KMS-11 (cell line): ENCODE measurements at regions not wholly inside any gene's neighbourhood (a gene's known extent, or its start where the extent isn't known, plus 50 kb on each side); places are given as distances from the start of the nearest gene placed in this dataset.

Experiments
- H2AFZ ChIP-seq: fragments of 200-600 bp; sonication (generic); 2 replicates; pipeline ENCODE4 v1.6.1; 2016; ENCODE audit warnings: antibody characterized with exemption, mixed run types, low read depth
- H3K27ac ChIP-seq: fragments of 200-600 bp; sonication (generic); 2 replicates; pipeline ENCODE4 v1.6.1; 2016; ENCODE audit warnings: mild to moderate bottlenecking, mixed run types
- H3K27me3 ChIP-seq: fragments of 200-600 bp; sonication (generic); 2 replicates; pipeline ENCODE4 v1.6.1; 2017; ENCODE audit warnings: mild to moderate bottlenecking, low read depth, mixed run types, moderate library complexity; ENCODE audit not compliant: insufficient read depth
- H3K36me3 ChIP-seq: fragments of 200-600 bp; sonication (generic); 2 replicates; pipeline ENCODE4 v1.6.1; 2017; ENCODE audit warnings: mild to moderate bottlenecking, mixed run types; ENCODE audit not compliant: insufficient read depth
- H3K4me1 ChIP-seq: fragments of 200-600 bp; sonication (generic); 2 replicates; pipeline ENCODE4 v1.6.1; 2016; ENCODE audit warnings: mild to moderate bottlenecking, low read depth, mixed run types; ENCODE audit not compliant: poor library complexity, severe bottlenecking
- H3K4me2 ChIP-seq: fragments of 200-600 bp; sonication (generic); 2 replicates; pipeline ENCODE4 v1.7.0; 2016; ENCODE audit warnings: mild to moderate bottlenecking, mixed run types
- H3K4me3 ChIP-seq: fragments of 200-600 bp; sonication (generic); IDR thresholded peaks from 2 replicates; pipeline ENCODE4 v1.6.1; 2017; ENCODE audit warnings: low read depth, low read length, mixed read lengths; ENCODE audit not compliant: insufficient read depth
- H3K79me2 ChIP-seq: fragments of 200-600 bp; sonication (generic); 2 replicates; pipeline ENCODE4 v1.6.1; 2016; ENCODE audit warnings: low read depth, mixed run types; ENCODE audit not compliant: insufficient read depth
- H3K9ac ChIP-seq: fragments of 200-600 bp; sonication (generic); 2 replicates; pipeline ENCODE4 v1.6.1; 2016; ENCODE audit warnings: mild to moderate bottlenecking, mixed run types
- H4K20me1 ChIP-seq: fragments of 200-600 bp; sonication (generic); 2 replicates; pipeline ENCODE4 v1.6.1; 2016; ENCODE audit warnings: mild to moderate bottlenecking, mixed run types; ENCODE audit not compliant: insufficient read depth
- TF ChIP-seq, protein P1 (sequence below): fragments of 200-600 bp; sonication (generic); conservative IDR thresholded peaks from 2 replicates; pipeline ENCODE4 v1.6.1; 2017; ENCODE audit warnings: low read depth, mild to moderate bottlenecking, antibody characterized with exemption, low read length, moderate library complexity, mixed read lengths

GRCh38 chr2:114111329-114111728 lies 221.4 kb downstream of the ACTR3 start:
- H4K20me1 ChIP-seq: no peaks in the 10 kb centered on the region
- TF ChIP-seq, protein P1, sequence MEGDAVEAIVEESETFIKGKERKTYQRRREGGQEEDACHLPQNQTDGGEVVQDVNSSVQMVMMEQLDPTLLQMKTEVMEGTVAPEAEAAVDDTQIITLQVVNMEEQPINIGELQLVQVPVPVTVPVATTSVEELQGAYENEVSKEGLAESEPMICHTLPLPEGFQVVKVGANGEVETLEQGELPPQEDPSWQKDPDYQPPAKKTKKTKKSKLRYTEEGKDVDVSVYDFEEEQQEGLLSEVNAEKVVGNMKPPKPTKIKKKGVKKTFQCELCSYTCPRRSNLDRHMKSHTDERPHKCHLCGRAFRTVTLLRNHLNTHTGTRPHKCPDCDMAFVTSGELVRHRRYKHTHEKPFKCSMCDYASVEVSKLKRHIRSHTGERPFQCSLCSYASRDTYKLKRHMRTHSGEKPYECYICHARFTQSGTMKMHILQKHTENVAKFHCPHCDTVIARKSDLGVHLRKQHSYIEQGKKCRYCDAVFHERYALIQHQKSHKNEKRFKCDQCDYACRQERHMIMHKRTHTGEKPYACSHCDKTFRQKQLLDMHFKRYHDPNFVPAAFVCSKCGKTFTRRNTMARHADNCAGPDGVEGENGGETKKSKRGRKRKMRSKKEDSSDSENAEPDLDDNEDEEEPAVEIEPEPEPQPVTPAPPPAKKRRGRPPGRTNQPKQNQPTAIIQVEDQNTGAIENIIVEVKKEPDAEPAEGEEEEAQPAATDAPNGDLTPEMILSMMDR: no peak

DNA sequence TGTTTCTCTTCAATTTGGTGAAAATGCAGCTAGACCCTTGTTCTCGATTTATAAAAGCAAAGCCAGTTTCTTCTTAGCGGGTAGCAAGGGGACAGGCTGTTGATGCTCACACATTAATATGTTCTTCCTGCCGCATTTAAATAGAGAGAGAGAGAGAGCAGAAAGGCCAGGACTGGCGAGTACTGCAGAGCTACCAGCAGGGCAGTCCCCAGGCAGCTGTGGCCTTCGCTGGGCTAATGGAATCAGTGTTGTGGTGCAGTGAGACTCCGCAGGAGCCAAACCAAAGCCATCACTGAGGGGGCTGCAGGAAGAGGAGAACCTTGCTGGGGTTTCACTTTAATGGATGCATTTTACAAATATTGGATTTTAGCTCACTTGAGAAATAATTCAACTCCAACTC lies 223.6 kb downstream of the ACTR3 start:
- TF ChIP-seq, protein P1: no peak
- no peak overlapping the region for H3K4me2 ChIP-seq
- no peak overlapping the region for H3K9ac ChIP-seq
- no peaks in the 10 kb centered on the region for H3K27me3 ChIP-seq
- no peaks in the 10 kb centered on the region for H3K4me1 ChIP-seq
- no peaks in the 10 kb centered on the region for H3K79me2 ChIP-seq
- H4K20me1 ChIP-seq: no peaks in the 10 kb centered on the region
- H3K27ac ChIP-seq: no peak overlapping the region
- H3K36me3 ChIP-seq: no peaks in the 10 kb centered on the region
- no peak overlapping the region for H3K4me3 ChIP-seq
- H2AFZ ChIP-seq: no peak overlapping the region

More at GRCh38 chr2:114111329-114111728, 221.4 kb downstream of the ACTR3 start:
- H3K4me2 ChIP-seq: no peak overlapping the region
- no peaks in the 10 kb centered on the region for H3K4me1 ChIP-seq
- no peaks in the 10 kb centered on the region for H3K79me2 ChIP-seq
- H3K27me3 ChIP-seq: no peaks in the 10 kb centered on the region
- no peak overlapping the region for H3K27ac ChIP-seq
- no peak overlapping the region for H3K4me3 ChIP-seq
- no peak overlapping the region for H2AFZ ChIP-seq
- no peaks in the 10 kb centered on the region for H3K36me3 ChIP-seq
- H3K9ac ChIP-seq: no peak overlapping the region

- Histone ChIP-seq H3K4me1 (no peaks in the 10 kb centered on the region), H2AFZ (no peak overlapping the region), H3K27me3 (no peaks in the 10 kb centered on the region), H3K36me3 (no peaks in the 10 kb centered on the region), H3K27ac (no peak overlapping the region), H3K79me2 (no peaks in the 10 kb centered on the region), H3K4me2 (no peak overlapping the region), H4K20me1 (no peaks in the 10 kb centered on the region), H3K9ac (no peak overlapping the region), H3K4me3 (no peak overlapping the region)
- TF ChIP-seq, protein P1: no peak
Observed at GRCh38 chr2:114118088-114118487, 228.2 kb downstream of the ACTR3 start.

DNA sequence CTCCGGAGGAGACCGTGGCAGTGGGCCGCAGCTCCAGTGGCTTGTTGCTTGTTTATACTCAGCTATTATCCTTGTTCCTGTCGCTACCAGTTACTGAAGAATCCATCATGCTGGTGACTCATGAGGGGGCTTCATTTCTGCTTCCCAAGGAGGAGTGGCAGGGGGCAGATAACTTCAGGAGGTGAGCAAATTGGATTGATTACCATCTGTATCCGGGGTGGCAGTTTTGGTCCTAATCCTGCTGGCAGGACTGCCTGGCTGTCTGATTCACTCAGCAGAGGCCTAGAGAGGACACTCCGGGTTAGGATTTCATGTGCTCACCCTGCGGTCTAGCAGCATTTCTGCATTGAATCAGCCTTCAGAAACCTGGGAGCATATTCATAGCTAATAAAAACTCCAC lies 230.0 kb downstream of the ACTR3 start:
- no peaks in the 10 kb centered on the region for H3K27me3 ChIP-seq
- H3K36me3 ChIP-seq: no peaks in the 10 kb centered on the region
- H3K4me3 ChIP-seq: no peak overlapping the region
- no peak overlapping the region for H2AFZ ChIP-seq
- H3K79me2 ChIP-seq: no peaks in the 10 kb centered on the region
- TF ChIP-seq, protein P1: no peak
- H3K4me2 ChIP-seq: no peak overlapping the region
- H3K9ac ChIP-seq: no peak overlapping the region
- H3K4me1 ChIP-seq: no peaks in the 10 kb centered on the region
- no peaks in the 10 kb centered on the region for H4K20me1 ChIP-seq
- no peak overlapping the region for H3K27ac ChIP-seq

GRCh38 chr2:114122930-114123329 lies 233.0 kb downstream of the ACTR3 start:
- no peak overlapping the region for H3K9ac ChIP-seq
- H2AFZ ChIP-seq: no peak overlapping the region
- no peaks in the 10 kb centered on the region for H3K36me3 ChIP-seq
- no peaks in the 10 kb centered on the region for H4K20me1 ChIP-seq
- no peak overlapping the region for H3K27ac ChIP-seq
- H3K4me2 ChIP-seq: no peak overlapping the region
- no peaks in the 10 kb centered on the region for H3K27me3 ChIP-seq
- TF ChIP-seq, protein P1: no peak
- H3K79me2 ChIP-seq: no peaks in the 10 kb centered on the region
- no peaks in the 10 kb centered on the region for H3K4me1 ChIP-seq
- H3K4me3 ChIP-seq: no peak overlapping the region
